HCT116 (cell line): ENCODE measurements at regions not wholly inside any gene's neighbourhood (a gene's known extent, or its start where the extent isn't known, plus 50 kb on each side); places are given as distances from the start of the nearest gene placed in this dataset.

ENCODE experiments used
- ATAC-seq: fragments of 200-7000 bp; cut with Tn5 transposase; 2 replicates; pipeline ENCODE4 v1.9.1; 2020; ENCODE audit warnings: mild to moderate bottlenecking, moderate library complexity
- BruUV-seq: library from RNA; stranded (reverse); fragments of 400-500 nt; replicated peaks from 2 replicates; lab custom pipeline; 2021; lab: Mats Ljungman, UMichigan
- CTCF ChIA-PET: fragments of 300-600 bp; sonication (Branson Sonifier 250); formaldehyde crosslinking; loops from one replicate; lab custom pipeline; 2021; ENCODE audit warnings: antibody characterized with exemption; lab: Charles Lee
- POLR2A ChIA-PET: fragments of 300-600, 350-600 bp; sonication (Branson Sonifier 250); formaldehyde crosslinking; loops from one replicate; lab custom pipeline; 2021; ENCODE audit warnings: antibody characterized with exemption; lab: Charles Lee
- RAD21 ChIA-PET, 2 experiments: fragments of 300-600 bp; sonication (Branson Sonifier 250); formaldehyde crosslinking; loops; one replicate each; lab custom pipeline; 2023; ENCODE audit warnings: low total read pairs in 2 of 2; ENCODE audit not compliant: uncharacterized antibody in 2 of 2, unreplicated experiment in 2 of 2, low non-redundant PET in 1 of 2; lab: Charles Lee
- DNase-seq: peaks from one replicate; pipeline ENCODE4 v3.0.0-alpha.2; 2010; ENCODE audit warnings: low read depth, low spot score
- H2AFZ ChIP-seq: fragments of 200-600 bp; shearing (Covaris generic), sonication (generic); 2 replicates; pipeline ENCODE4 v1.6.1; 2017; ENCODE audit warnings: low read depth, mixed run types, mixed read lengths, antibody characterized with exemption, low read length; ENCODE audit not compliant: poor library complexity, severe bottlenecking
- H3K27ac ChIP-seq: 2 replicates; pipeline ENCODE4 v1.5.1; 2012; ENCODE audit warnings: low read depth, low read length
- H3K27me3 ChIP-seq: fragments of 200-600 bp; sonication (generic); 2 replicates; pipeline ENCODE4 v1.6.1; 2016; ENCODE audit warnings: mixed run types, low read length, mixed read lengths; ENCODE audit not compliant: insufficient read depth
- H3K36me3 ChIP-seq, 2 experiments: fragments of 200-500 bp in 1 of 2; fragments of 200-600 bp in 1 of 2; sonication (Bioruptor generic) in 1 of 2; sonication (generic) in 1 of 2; 2 replicates each; pipeline versions ENCODE4 v1.5.1 to v1.6.1; 2014 to 2016; ENCODE audit warnings: low read length in 2 of 2, inconsistent platforms in 1 of 2, mixed read lengths in 1 of 2, mixed run types in 1 of 2; ENCODE audit not compliant: insufficient read depth in 2 of 2, control insufficient read depth in 1 of 2
- H3K4me1 ChIP-seq, 2 experiments: fragments of 200-600 bp in 1 of 2; sonication (generic) in 1 of 2; 2 replicates each; pipeline versions ENCODE4 v1.5.1 to v1.6.1; 2012 to 2017; ENCODE audit warnings: low read length in 2 of 2, inconsistent platforms in 1 of 2, mild to moderate bottlenecking in 1 of 2, mixed read lengths in 1 of 2, mixed run types in 1 of 2, moderate library complexity in 1 of 2; ENCODE audit not compliant: insufficient read depth in 2 of 2, control insufficient read depth in 1 of 2
- H3K4me2 ChIP-seq: fragments of 200-600 bp; sonication (generic); 2 replicates; pipeline ENCODE4 v1.6.1; 2017; ENCODE audit warnings: mixed run types, low read length, mixed read lengths
- H3K4me3 ChIP-seq, 2 experiments: fragments of 200-600 bp in 1 of 2; sonication (generic) in 1 of 2; replicated peaks in 1 of 2; 2 replicates each; pipeline ENCODE4 v1.5.1; 2011 to 2016; ENCODE audit warnings: low read length in 2 of 2, control low read depth in 1 of 2, low read depth in 1 of 2, mild to moderate bottlenecking in 1 of 2, mixed read lengths in 1 of 2, mixed run types in 1 of 2
- H3K79me2 ChIP-seq: fragments of 200-600 bp; sonication (generic); 2 replicates; pipeline ENCODE4 v1.6.1; 2017; ENCODE audit warnings: mild to moderate bottlenecking, mixed run types, low read length, moderate library complexity, mixed read lengths; ENCODE audit not compliant: insufficient read depth
- H3K9ac ChIP-seq: fragments of 200-600 bp; sonication (generic); 2 replicates; pipeline ENCODE4 v1.6.1; 2016; ENCODE audit warnings: low read length, mixed read lengths
- H3K9me2 ChIP-seq: fragments of 200-600 bp; sonication (generic), shearing (Covaris generic); 2 replicates; pipeline ENCODE4 v1.6.1; 2017; ENCODE audit warnings: mixed run types, mild to moderate bottlenecking, moderate library complexity; ENCODE audit not compliant: insufficient read depth
- H3K9me3 ChIP-seq, 2 experiments: fragments of 200-500 bp in 1 of 2; fragments of 200-600 bp in 1 of 2; sonication (Bioruptor generic) in 1 of 2; sonication (generic) in 1 of 2; 2 replicates each; pipeline ENCODE4 v1.6.1; 2014 to 2017; ENCODE audit warnings: low read length in 2 of 2, mixed read lengths in 2 of 2, inconsistent platforms in 1 of 2, low read depth in 1 of 2, mild to moderate bottlenecking in 1 of 2, mixed run types in 1 of 2, moderate library complexity in 1 of 2; ENCODE audit not compliant: control insufficient read depth in 1 of 2, insufficient read depth in 1 of 2
- H4K20me1 ChIP-seq: fragments of 200-600 bp; sonication (generic), shearing (Covaris generic); 2 replicates; pipeline ENCODE4 v1.6.1; 2017; ENCODE audit warnings: mixed run types, mild to moderate bottlenecking, moderate library complexity; ENCODE audit not compliant: insufficient read depth
- CBX3 ChIP-seq: IDR thresholded peaks from 2 replicates; pipeline ENCODE4 v1.6.1; 2012; ENCODE audit warnings: low read depth
- EGR1 ChIP-seq: IDR thresholded peaks from 2 replicates; pipeline ENCODE4 v1.6.1; 2012; ENCODE audit warnings: low read depth
- ELF1 ChIP-seq: IDR thresholded peaks from 2 replicates; pipeline ENCODE4 v1.6.1; 2012; ENCODE audit warnings: low read depth, borderline replicate concordance
- EZH2 ChIP-seq: fragments of 200-600 bp; sonication (generic); IDR thresholded peaks from 2 replicates; pipeline ENCODE4 v1.6.1; 2017; ENCODE audit warnings: antibody characterized with exemption, mixed run types
- EZH2phosphoT487 ChIP-seq: fragments of 200-600 bp; IDR thresholded peaks from 2 replicates; pipeline ENCODE4 v1.6.1; 2018; ENCODE audit warnings: antibody characterized with exemption, borderline replicate concordance
- FOSL1 ChIP-seq: IDR thresholded peaks from 2 replicates; pipeline ENCODE4 v1.6.1; 2012; ENCODE audit warnings: low read depth
- JUND ChIP-seq: IDR thresholded peaks from 2 replicates; pipeline ENCODE4 v1.6.1; 2012
- POLR2A ChIP-seq: IDR thresholded peaks from 2 replicates; pipeline ENCODE4 v1.7.0; 2011; ENCODE audit warnings: borderline replicate concordance; ENCODE audit not compliant: insufficient read depth, insufficient read length; ENCODE audit errors: extremely low read depth
- POLR2AphosphoS5 ChIP-seq: IDR thresholded peaks from 2 replicates; pipeline ENCODE4 v1.6.1; 2011; ENCODE audit warnings: mild to moderate bottlenecking, low read depth, low read length, moderate library complexity
- RAD21 ChIP-seq: IDR thresholded peaks from 2 replicates; pipeline ENCODE4 v1.6.1; 2012; ENCODE audit warnings: low read depth, mild to moderate bottlenecking
- SIN3A ChIP-seq: IDR thresholded peaks from 2 replicates; pipeline ENCODE4 v1.6.1; 2012; ENCODE audit warnings: low read depth
- SRF ChIP-seq: IDR thresholded peaks from 2 replicates; pipeline ENCODE4 v1.6.1; 2012; ENCODE audit warnings: low read depth
- TCF7L2 ChIP-seq: IDR thresholded peaks from 2 replicates; pipeline ENCODE4 v1.7.0; 2011; ENCODE audit warnings: borderline replicate concordance, inconsistent platforms; ENCODE audit not compliant: insufficient read depth, insufficient read length; ENCODE audit errors: extremely low read depth
- YY1 ChIP-seq: IDR thresholded peaks from 2 replicates; pipeline ENCODE4 v1.6.1; 2011; ENCODE audit warnings: low read length, low read depth, moderate library complexity, mild to moderate bottlenecking; ENCODE audit not compliant: insufficient replicate concordance; ENCODE audit errors: extremely low read depth
- ZFX ChIP-seq: fragments of 450-650 bp; IDR thresholded peaks from 2 replicates; pipeline ENCODE4 v1.6.1; 2017
- ZNF274 ChIP-seq: fragments of 200-500 bp; sonication (Bioruptor generic); IDR thresholded peaks from 2 replicates; pipeline ENCODE4 v1.6.1; 2014; ENCODE audit warnings: mild to moderate bottlenecking, low read depth, low read length, inconsistent platforms
- intact Hi-C: fragments of 100-400 bp; cut with micrococcal nuclease; formaldehyde crosslinking; loops from 2 replicates; pipeline ENCODE4 v1.10.0; 2022
- TF ChIP-seq, protein P1 (sequence below): IDR thresholded peaks from 2 replicates; pipeline ENCODE4 v1.6.1; 2011; ENCODE audit warnings: mild to moderate bottlenecking, low read length, moderate library complexity; ENCODE audit not compliant: insufficient replicate concordance; ENCODE audit errors: extremely low read depth
- TF ChIP-seq, protein P2 (sequence below), 3 experiments: fragments of 200-600 bp in 1 of 3; sonication (generic) in 1 of 3; IDR thresholded peaks in 2 of 3; conservative IDR thresholded peaks in 1 of 3; 2 replicates each; pipeline ENCODE4 v1.5.1; 2012 to 2017; ENCODE audit warnings: low read depth in 2 of 3, low read length in 2 of 3, antibody characterized with exemption in 1 of 3, borderline replicate concordance in 1 of 3, control low read depth in 1 of 3, mild to moderate bottlenecking in 1 of 3, mixed read lengths in 1 of 3, mixed run types in 1 of 3, moderate library complexity in 1 of 3; ENCODE audit not compliant: insufficient read depth in 1 of 3
- TF ChIP-seq, protein P3 (sequence below): IDR thresholded peaks from 2 replicates; pipeline ENCODE4 v1.6.1; 2012
- TF ChIP-seq, protein P4 (sequence below): IDR thresholded peaks from 2 replicates; pipeline ENCODE4 v1.6.1; 2012

DNA sequence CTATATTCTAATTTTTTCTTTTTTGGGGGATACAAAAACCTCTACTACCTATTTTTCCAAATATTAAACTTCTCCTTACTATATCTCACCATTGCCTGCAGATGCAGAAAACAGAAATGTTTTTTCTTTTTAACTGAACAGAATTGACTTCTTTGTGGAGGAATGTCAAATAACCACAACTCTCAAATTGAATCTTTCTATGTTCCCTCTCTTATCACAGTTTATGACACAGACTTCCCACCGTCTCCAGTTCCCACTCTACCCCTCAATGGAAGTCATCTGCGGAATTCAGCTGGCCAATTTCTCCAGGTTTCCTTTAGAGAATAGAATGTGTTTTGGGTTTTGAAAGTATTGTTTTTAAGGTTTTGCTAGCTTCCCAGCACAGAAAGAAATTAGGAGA is 77.0 kb downstream of the NR2F2 start (continued):
- TF ChIP-seq, protein P1, sequence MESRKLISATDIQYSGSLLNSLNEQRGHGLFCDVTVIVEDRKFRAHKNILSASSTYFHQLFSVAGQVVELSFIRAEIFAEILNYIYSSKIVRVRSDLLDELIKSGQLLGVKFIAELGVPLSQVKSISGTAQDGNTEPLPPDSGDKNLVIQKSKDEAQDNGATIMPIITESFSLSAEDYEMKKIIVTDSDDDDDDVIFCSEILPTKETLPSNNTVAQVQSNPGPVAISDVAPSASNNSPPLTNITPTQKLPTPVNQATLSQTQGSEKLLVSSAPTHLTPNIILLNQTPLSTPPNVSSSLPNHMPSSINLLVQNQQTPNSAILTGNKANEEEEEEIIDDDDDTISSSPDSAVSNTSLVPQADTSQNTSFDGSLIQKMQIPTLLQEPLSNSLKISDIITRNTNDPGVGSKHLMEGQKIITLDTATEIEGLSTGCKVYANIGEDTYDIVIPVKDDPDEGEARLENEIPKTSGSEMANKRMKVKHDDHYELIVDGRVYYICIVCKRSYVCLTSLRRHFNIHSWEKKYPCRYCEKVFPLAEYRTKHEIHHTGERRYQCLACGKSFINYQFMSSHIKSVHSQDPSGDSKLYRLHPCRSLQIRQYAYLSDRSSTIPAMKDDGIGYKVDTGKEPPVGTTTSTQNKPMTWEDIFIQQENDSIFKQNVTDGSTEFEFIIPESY: no peak
- TF ChIP-seq FOSL1 (no peak), CBX3 (no peak), YY1 (no peak)

DNA sequence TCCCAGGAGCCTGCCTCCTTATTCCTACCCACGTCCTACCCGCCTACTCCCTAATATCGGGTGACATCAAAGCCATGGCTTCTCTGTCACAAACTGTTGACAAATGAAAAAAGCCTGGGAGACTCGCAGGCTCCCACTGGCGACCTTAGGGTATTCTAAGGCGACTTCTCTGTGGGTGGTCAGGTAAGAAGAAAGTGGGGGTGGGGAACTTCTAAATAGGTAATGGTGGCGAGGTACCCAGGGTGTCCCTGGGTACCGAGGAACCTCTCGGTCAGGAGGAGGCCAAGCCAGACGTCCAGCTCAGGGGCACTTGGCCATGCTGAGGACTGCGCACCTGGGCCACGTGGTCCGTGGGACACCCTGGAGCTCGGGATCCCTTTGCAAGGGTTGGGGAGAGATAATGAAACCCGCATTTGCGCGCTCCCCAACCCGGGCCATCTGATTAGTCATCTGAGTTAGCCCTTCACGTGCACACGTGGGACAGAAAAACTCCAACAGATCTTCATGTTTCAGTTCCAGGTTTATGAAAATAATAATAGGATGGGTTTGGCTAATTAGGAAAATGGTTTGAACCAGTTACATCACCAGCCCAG is 78.2 kb downstream of the NR2F2 start:
- no peaks in the 10 kb centered on the region for H3K79me2 ChIP-seq
- H3K4me1 ChIP-seq: no peaks in the 10 kb centered on the region
- H3K9me2 ChIP-seq: no peaks in the 10 kb centered on the region
- intact Hi-C loops: no loop called here
- peaks cover 4% of the 10 kb centered on the region; the same call in 1 of the 2 replicates for H4K20me1 ChIP-seq
- CTCF ChIA-PET: no interaction called here
- BruUV-seq: no TSS peak
- POLR2A ChIA-PET: no interaction called here
- H3K4me3 ChIP-seq: no peak overlapping the region
- no peak overlapping the region for H3K4me2 ChIP-seq
- no peaks in the 10 kb centered on the region for H3K36me3 ChIP-seq
- no peak overlapping the region for H2AFZ ChIP-seq
- H3K9ac ChIP-seq: no peak overlapping the region
- no peak for ATAC-seq
- RAD21 ChIA-PET: no interaction called here
- H3K9me3 ChIP-seq: no peaks in the 10 kb centered on the region
- H3K27ac ChIP-seq: no peak overlapping the region
- peaks cover 35% of the 10 kb centered on the region for H3K27me3 ChIP-seq
- no peak for DNase-seq
- TF ChIP-seq, protein P2, sequence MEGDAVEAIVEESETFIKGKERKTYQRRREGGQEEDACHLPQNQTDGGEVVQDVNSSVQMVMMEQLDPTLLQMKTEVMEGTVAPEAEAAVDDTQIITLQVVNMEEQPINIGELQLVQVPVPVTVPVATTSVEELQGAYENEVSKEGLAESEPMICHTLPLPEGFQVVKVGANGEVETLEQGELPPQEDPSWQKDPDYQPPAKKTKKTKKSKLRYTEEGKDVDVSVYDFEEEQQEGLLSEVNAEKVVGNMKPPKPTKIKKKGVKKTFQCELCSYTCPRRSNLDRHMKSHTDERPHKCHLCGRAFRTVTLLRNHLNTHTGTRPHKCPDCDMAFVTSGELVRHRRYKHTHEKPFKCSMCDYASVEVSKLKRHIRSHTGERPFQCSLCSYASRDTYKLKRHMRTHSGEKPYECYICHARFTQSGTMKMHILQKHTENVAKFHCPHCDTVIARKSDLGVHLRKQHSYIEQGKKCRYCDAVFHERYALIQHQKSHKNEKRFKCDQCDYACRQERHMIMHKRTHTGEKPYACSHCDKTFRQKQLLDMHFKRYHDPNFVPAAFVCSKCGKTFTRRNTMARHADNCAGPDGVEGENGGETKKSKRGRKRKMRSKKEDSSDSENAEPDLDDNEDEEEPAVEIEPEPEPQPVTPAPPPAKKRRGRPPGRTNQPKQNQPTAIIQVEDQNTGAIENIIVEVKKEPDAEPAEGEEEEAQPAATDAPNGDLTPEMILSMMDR (IDR thresholded peaks at IDR 0.05 in 2 of 3, conservative IDR thresholded peaks at IDR 0.05 in 1 of 3; ENCODE audit: borderline replicate concordance in 1 of 3, insufficient read depth in 1 of 3, low read depth in 2 of 3, low read length in 2 of 3): no peak
- no peak for TF ChIP-seq ZFX
- no peak for TF ChIP-seq JUND
- no peak for TF ChIP-seq EGR1
- TF ChIP-seq EZH2phosphoT487: no peak
- TF ChIP-seq CBX3: no peak
- no peak for TF ChIP-seq RAD21
- TF ChIP-seq, protein P3, sequence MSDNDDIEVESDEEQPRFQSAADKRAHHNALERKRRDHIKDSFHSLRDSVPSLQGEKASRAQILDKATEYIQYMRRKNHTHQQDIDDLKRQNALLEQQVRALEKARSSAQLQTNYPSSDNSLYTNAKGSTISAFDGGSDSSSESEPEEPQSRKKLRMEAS: no peak
- no peak for TF ChIP-seq POLR2AphosphoS5
- no peak for TF ChIP-seq SRF
- TF ChIP-seq, protein P4, sequence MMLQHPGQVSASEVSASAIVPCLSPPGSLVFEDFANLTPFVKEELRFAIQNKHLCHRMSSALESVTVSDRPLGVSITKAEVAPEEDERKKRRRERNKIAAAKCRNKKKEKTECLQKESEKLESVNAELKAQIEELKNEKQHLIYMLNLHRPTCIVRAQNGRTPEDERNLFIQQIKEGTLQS: no peak
- no peak for TF ChIP-seq TCF7L2
- no peak for TF ChIP-seq SIN3A
- no peak for TF ChIP-seq POLR2A
- TF ChIP-seq EZH2: no peak
- TF ChIP-seq ELF1: no peak
- TF ChIP-seq ZNF274: no peak
